Testis (tissue), 2 donors: ENCODE measurements at regions not wholly inside any gene's neighbourhood (a gene's known extent, or its start where the extent isn't known, plus 50 kb on each side); places are given as distances from the start of the nearest gene placed in this dataset.

Experiments used
- POLR2A ChIP-seq: fragments of 450-650 bp; IDR thresholded peaks from one replicate; pipeline ENCODE4 v1.6.1; 2017; ENCODE audit warnings: antibody characterized with exemption, mild to moderate bottlenecking, moderate library complexity
- TF ChIP-seq, protein P1 (sequence below), 3 experiments: fragments of 450-650 bp in 2 of 3; fragments of 200-600 bp in 1 of 3; sonication (generic) in 1 of 3; IDR thresholded peaks; one replicate each; pipeline ENCODE4 v1.5.1; 2016 to 2019; ENCODE audit warnings: antibody characterized with exemption in 3 of 3, mild to moderate bottlenecking in 2 of 3, moderate library complexity in 1 of 3

DNA sequence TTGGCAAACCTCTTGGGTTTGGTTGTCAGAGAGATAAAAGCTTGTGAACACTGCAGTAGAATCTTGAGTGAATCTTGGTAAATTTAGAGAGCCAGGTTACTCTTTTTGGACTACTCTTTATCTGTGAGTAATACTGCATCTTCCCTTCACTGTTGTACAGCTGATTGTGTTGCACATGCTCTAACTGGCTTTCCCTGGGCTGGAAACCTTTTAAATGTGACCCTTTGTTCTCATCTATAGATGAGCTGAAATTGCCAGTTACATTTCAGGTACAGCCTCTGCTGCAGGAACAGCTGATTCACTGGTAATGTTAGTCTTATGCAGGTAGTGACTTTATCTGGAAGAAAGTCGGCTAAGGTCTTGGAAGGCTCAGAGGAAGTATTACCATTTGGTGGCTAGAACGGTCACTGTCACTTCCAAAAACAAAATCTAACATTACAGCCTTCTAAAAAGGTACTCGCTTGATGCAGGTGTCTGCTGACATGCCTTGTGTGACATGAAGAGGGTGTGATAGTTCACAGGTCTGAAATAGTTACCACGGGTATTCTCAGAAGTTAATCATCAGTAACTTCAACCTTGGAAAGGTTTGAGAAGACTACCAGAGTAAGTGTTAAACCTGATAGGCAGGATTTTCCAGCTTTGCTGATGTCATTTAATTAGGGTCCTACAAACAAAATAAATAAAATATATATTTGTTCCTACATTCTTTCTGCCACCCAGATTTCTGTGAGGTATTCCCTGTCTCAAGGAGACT is 851.1 kb downstream of the SLC4A3 start:
- TF ChIP-seq, protein P1, sequence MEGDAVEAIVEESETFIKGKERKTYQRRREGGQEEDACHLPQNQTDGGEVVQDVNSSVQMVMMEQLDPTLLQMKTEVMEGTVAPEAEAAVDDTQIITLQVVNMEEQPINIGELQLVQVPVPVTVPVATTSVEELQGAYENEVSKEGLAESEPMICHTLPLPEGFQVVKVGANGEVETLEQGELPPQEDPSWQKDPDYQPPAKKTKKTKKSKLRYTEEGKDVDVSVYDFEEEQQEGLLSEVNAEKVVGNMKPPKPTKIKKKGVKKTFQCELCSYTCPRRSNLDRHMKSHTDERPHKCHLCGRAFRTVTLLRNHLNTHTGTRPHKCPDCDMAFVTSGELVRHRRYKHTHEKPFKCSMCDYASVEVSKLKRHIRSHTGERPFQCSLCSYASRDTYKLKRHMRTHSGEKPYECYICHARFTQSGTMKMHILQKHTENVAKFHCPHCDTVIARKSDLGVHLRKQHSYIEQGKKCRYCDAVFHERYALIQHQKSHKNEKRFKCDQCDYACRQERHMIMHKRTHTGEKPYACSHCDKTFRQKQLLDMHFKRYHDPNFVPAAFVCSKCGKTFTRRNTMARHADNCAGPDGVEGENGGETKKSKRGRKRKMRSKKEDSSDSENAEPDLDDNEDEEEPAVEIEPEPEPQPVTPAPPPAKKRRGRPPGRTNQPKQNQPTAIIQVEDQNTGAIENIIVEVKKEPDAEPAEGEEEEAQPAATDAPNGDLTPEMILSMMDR (IDR thresholded peaks at IDR 0.05): no peak
- TF ChIP-seq POLR2A: no peak
